NCI-H128 (cell line): ENCODE measurements at regions not wholly inside any gene's neighbourhood (a gene's known extent, or its start where the extent isn't known, plus 50 kb on each side); places are given as distances from the start of the nearest gene placed in this dataset.

ENCODE experiments used
- DNase-seq: peaks from one replicate; lab custom pipeline; 2025; ENCODE audit not compliant: unreplicated experiment; lab: John Stamatoyannopoulos, UW

DNA sequence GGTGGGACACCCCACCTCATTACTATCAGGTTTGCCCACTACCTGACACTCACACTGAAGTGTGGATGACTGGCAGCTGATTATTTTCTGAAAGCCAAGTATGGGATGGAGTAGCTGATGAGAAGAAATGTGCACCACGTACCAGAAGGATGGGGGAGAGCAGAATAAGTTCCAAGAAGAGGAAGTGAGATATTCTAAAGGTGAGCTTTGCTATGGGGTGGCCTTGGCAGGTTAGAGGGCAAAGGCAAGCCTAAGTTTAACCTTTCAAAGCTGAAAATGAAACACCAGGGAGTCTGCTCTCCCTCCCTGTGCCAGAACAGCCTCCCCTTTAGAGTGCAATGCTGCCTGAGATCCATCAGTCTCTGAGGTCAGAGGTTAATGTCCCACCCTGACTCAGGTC, 196.1 kb upstream of the OSR1 start:
- no peak for DNase-seq

DNA sequence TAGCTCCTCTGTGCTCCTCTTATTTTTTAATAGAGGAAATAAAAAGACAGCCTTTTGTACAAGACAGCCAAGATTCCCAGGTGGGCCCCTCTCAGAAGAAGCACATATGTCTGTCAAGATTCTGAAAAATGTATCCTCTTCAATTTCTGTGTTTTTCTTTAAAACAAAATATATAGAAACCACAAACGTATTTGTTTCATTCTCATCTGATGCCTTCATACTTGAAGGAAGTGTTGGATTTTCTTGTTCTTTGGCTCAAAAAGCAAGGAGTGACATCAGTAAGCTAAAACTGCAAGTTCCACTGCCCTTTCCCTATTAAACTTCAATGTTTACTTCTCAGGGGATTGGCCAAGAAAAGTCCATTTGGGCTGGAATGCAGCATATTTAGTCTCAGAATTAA, 193.8 kb upstream of the OSR1 start:
- no peak for DNase-seq

DNA sequence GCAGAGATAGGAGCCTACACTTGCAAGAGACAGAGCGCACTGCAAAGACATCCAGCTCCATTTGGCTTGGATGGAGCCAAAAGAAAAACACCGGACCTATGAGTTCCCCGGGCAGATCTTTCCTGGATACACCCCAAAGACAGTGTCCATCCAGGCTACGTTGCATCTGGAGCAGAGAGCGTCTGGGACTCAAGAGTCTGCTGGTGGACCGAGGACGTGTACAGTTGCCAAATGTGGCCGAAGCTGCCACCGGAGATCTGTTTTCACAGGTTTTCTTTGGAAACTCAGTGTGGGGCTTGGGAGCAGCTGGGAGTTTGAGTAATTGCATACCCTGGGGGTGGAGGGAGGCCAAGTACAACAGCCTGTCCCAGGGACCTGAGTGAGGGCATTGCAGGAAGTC, 192.3 kb upstream of the OSR1 start:
- DNase-seq, result no peak

DNA sequence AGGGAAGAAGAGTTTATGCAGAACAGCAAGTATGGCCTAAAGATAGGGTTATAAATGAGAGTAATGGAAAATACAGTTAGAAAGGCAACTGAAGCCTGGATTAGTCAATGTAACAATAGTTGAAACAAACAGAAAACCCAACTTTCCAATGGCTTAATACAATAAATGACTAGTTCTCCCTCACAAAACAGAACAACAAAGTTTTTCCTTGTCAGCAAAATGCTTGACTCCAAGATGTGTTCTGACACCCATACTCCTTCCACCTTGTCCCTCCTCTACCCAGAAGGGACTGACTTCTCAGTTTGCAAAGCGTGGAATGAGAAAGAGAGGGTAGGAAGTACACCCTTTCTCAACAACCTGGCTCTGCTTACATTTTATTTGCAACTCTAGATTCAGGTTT, 191.4 kb upstream of the OSR1 start:
- no peak for DNase-seq

DNA sequence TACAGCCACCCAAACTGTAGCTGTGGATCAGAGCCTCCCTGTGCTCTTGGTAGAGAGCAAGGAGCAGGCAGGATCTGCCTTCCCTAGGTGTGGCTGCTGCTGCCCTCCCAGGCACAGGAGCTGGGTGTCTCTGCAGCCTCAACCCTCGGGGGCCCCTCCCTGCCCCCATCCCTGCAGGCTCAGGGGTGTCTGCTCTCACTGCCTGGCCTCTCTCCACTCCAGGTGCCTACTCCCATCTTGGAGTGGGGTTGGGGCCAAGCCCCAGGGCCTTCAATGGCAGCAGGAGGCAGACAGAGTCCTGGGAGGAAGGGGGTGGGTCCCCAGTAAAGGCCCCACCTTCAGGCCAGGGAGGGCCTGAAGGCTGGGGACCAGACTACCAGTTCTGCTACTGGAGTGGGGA, 189.7 kb upstream of the OSR1 start:
- no peak for DNase-seq

DNA sequence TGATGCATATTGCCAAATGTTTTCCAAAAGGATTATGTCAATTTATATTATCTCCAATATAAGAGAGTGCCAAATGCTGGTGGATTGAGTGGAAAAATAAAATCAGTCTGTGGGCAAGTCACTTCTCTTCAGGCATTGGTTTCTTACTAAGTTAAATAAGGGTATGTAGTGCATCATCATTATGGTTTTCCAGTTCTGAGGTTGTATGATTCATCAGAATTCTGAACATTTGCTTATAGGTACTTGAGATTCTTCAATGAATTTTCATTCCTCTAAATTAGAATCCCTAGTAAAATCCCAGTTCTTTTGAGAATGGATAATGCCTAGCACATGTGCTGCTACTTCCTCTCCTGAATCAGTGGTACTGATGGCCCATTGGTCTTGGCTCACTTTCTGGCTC, 188.9 kb upstream of the OSR1 start:
- DNase-seq, result no peak

DNA sequence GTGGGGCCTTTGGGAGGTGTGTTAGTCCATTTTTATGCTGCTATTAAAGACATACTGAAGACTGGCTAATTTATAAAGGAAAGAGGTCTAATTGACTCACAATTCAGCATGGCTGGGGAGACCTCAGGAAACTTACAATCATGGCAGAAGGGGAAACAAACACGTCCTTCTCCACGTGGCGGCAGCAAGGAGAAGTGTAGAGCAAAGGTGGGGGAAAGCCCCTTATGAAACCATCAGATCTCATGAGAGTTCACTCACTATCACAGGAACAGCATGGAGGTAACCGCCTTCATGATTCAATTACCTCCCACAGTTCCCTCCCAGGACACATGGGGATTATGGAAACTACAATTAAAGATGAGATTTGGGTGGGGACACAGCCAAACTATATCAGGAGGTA, 187.1 kb upstream of the OSR1 start:
- DNase-seq, result no peak

DNA sequence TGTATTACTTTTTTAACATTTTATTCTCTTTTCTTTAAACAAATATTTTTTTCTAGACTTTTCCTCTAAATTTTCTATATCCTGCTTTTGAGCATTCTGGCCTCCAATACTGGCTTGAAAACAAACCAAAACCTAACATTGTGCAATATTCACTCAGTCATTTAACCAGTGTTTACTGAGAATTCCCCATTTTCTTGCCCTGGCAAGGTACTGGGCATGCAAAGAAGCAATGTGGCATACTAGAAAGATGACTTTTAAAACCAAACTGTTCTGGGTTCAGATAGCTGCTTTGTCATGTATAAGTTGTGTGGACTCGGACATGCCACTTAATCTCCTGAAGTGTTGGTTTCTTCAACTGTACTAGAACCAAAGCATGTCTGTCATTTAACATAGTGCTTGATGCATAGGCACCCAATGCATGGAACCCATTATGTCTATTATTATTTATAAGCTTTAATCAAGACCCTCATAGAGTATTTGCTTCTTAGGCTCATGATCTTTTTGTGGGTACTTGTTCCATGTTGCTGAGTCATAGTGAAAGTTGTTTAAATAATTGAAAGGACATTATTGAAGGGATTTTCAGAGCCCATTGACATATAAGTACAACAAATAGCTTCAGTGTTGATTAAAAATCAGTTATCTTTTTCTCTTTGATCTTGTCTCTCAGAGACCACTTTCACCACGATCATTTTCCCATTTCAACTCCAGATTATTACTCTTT, 185.4 kb upstream of the OSR1 start:
- no peak for DNase-seq

DNA sequence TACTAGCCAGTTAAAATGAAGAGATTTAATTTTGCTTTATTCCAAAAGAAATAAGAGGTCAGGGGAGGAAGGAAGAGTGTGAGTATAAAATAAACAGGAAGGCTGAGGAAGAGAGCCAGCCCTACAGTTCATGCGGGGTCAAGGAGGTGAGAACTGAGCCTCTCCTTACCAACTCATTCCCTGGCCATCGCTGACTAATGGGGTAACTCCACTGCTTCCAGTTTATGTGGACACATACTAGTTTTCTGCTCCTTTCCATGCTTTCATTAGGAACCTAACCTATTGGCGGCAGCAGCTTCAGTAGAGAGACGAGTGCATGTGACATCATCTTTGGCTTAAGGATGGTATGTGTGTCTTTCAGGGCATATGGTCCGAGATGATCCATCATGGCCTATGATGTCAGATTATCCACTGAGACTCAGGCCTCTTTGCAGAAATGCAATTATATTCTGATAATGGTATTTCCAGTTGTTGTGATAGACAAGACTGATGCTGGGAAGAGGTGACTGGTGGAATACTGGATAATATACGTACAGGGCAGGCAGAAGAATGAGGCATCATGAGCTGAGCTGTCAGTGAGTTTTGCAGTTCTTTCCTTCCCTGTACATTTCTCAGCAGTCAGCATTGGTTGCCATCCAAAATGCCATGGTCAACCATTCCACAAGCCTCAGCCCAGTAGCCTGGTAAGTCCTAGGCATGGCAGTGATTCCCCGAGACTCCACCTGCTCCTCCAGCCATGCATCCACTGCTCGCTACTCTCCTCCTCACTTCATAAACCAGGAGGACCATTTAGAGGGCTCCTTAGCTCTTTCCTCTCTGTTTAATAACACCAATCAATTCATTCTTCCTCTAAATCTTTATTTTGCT, 184.6 kb upstream of the OSR1 start:
- no peak for DNase-seq

DNA sequence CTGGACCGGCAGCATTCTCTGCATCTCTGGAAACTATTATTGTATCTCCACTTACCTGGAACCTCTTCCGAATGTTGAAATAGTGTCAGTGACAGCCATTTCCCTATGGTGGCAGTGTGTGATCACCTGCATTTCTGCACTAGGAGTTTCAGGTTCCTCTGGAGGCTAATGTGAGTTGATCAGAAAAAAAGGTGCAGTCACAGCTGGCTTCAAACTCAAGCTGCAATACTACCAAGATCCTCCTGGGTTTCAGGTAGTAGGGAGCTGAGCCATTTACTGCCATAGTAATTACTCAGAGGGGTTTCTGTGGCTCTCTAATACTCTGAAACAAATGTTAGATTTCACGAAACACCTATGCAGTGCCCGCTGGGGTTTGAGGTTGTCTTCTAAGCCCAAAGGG, 183.5 kb upstream of the OSR1 start:
- no peak for DNase-seq

DNA sequence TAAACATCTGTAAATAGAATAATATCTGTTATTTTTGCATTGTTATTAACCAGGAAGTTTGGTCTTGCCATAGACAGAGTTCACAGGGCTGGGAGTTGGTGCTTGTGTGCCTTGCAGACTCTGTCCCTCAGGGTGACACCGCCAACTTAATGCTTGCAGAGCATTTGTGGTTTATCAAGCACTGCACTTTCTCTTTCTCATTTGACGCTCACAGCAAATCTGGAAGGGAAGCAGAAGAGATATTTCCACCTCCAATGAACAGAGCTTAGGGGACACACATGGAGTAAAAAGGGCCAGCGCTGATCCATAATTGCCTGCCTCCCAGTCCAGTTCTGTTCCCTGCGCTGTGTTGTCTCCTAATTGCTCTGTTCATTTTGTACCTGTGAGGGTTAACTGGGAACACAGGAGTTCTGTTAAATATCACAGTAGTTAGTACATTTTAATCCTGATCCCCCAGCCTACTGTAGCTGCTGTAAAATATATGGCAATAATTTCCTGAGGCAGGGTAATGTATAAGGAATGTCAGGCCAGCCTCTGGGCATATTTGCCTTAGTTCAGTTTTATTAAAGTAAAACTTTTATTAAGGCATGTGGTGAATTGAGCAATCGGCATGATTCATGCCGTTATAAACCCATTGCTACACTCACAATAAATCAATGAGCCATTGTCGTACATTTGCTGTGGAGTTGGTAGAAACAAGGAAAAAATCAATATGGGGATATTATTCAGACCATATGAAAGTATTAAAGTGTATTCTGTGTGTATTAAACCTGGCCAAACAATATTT, 182.5 kb upstream of the OSR1 start:
- DNase-seq, result no peak

DNA sequence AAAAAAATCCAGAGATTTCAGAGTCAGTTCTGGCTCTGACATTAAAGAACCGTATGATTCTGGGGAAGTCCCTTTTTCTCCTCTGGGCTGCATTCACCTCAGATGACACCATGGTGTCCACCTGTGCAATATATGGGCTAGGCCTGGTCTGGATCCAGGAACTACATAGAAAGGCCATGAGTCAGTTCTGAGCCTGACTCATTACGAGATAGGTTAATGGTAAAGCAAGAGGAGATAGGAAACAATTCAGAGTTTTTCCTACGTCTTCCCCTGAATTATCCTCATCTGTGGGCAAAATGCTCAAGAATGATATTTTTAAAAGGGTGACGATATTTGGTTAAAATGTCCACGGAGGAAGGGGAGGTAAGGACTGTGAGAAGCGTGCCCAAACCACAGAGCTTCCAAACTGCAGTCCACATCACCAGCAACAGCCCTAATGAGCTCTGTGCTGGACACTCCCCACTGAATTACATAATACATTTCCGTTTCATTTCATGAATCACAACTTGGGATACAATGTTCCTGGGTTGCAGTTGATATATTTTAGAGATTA, 180.1 kb upstream of the OSR1 start:
- DNase-seq, result no peak

DNA sequence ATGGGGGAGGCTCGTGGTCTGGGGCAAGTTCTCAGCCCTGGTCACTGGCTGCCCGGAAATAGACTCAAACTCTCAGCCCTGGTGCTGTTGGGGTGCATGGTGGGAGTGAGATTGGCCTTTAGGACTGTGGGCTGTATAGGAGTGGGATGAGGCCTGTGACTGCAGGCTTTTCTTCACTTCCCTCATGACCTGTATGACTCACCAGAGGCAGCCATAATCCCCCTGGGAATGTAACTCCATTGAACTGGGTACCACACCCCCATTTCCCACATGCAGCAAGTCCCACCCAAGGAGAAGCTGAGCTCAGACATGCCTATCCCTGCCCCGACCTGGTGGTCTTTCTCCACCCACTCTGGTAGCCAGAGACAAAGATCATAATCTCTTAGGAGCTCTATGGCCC, 177.7 kb upstream of the OSR1 start:
- DNase-seq, result no peak

DNA sequence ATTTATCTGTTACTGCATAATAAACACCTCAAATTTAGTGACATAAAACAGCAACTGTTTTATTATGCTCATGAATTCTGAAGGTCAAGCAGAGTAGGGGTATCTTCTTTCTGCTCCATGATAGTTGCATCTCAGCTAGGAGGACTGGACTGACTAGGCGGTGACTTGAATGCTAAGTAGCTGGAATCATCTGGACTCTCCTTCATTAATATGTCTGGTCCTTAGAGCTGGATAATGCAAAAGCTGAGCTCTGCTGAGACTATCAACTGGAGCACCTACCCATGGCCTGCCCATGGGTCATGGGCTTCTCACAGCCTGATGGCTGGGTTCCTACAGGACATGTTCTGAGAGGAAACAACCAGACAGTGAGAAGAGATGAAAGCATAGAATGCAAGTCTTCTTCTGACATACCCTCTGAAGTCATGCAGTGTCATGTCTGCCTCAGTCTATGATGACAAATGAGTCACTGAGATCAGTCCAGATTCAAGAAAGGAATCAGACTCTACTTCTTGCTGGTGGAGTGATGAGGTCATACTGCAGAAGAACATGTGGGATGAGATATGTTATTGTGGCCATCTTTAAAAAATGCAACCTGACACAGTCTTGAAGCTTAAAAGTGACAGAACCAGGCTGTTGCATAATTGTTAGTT, 174.2 kb upstream of the OSR1 start:
- DNase-seq, result no peak

DNA sequence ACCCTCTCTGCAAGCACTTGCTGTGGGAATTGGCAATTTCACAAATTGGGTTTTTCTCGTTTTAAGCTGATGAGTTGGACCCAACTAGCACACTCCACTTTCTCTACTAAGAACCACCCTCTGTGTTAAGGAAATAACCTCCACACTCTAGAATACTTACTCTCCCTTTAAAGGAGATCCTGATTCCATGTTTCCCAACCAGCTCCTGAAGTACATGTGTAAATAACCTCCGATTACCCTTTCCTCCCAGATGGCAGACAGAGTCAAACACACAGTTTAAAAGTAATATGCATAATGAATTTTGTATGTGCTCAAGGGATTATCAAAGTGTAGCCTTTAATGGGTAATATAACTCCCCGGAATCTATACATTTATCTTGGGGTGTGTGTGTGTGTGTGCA, 171.3 kb upstream of the OSR1 start:
- no peak for DNase-seq

DNA sequence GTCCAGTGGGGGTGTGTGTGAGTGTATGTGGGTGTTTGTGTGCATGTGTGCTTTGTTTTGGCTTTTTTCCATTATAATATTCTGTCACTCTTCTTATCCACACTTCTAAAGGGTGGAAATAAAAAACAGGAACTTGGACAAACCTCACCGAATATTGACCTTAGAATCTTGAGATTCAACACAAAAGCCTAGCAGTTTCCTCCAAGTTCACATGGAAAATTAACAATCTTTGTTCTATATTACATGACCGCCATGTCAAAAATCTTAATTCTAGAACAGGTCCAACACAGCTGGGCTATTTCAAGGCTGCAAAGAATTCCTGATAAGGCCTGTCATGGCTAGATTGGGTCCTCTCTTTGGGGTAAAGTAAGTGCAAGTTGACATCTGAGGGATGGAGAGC, 169.3 kb upstream of the OSR1 start:
- DNase-seq, result no peak

DNA sequence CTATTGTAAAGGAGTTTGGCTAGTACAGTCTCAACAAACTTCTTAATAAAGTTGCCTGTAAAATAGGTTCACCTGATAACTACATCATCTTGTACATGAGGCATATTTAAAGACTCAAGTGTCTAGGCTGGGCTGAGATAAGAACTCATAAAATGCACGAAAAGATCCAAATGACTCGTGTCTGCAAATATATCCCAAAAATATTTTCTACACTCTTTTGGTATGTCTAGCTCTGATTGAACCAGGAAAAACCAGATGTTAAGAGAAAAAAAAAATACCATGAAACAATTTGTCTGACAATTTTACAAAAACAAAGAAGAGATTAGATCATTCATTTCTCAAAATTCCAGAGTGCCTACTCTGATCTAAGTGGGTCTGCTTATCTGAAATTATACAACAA, 166.9 kb upstream of the OSR1 start:
- DNase-seq, result no peak

DNA sequence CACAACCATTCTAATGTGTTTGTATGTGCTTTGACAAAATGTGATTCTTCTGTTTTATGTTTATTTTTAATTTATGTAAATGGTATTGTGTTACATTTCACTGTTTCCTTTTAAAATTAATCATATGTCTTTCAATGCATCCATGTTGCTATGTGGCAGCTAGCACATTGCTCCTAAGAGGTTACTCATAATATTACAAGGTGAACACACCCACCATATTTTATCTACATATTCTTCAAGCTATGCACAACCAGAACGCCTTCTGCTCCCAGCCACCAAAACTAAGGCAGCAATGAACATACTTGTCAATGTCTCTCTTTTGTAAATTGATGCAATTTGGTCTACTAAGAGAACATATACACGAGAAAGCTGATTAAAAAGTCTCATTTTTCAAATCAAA, 160.6 kb upstream of the OSR1 start:
- no peak for DNase-seq

DNA sequence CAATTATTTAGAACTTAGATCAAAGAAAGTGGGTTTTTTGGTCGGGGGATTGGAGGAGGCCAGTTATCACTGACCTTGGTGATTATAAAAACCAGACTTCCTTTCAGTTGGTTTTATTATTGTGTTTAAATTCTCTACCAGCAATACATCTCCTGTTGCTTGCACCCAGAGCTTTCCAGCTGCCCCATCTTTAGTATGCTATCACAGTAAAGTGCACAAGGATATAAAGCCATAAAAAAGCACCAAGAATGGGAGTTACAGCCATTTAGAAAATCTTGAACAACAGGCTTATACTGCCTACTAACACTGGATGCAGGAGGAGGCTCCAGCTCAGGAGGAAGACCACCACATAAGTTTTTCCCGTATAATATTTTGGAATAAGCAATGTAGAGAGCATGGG, 148.7 kb upstream of the OSR1 start:
- DNase-seq, result no peak

DNA sequence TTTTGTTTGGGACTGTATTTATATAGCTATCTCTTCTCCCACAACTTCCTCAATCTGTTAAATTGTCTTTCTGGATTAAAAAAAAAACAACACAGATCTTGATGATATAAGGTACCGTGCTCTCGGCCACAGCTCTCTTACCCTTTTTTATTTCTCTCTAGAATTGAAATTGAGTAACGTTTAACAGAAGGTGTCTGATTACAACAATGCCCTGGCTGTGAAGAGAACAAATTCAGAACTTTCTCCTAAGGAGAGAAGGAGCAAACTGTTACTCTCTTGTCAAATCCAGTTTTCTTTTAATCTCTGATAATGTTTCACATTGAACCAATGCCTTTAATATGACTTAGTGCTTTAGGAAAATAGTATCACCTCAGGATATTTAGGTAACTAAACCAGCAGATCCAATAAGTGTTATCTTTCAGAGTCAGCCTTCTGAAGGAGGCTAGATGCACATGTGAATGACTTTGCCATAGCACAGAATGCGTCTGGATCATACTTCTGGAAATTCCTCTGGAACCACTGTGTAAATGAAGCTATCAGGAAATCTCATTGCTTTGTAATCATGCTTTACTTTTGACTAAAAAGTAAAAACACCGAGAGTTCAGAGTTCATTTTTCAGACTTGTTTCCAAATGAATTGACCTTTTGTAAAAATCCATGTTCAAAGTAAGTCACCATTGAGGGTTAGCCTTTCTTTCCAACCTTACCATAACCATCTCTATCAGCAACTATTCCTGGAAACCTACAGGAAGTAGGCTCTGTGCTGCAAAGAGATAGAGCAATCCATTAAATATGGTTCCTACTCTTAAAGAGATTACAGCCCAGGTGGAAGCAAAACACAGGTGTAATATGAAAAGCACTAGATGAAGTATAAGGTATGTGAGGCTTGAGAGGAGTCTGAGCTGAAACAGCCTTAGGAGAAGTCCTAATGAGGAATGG, 147.0 kb upstream of the OSR1 start:
- DNase-seq, result no peak
